Lower lobe of right lung (tissue), 2 donors: ENCODE measurements at regions not wholly inside any gene's neighbourhood (a gene's known extent, or its start where the extent isn't known, plus 50 kb on each side); places are given as distances from the start of the nearest gene placed in this dataset.

ENCODE experiments used
- ATAC-seq, 2 donors: fragments of 200-7000 bp; cut with Tn5 transposase; one replicate each; pipeline ENCODE4 v1.9.1; 2020 to 2022; ENCODE audit warnings: mild to moderate bottlenecking in 2 of 2, moderate library complexity in 2 of 2
- DNase-seq: peaks from one replicate; pipeline ENCODE4 v3.0.0-alpha.2; 2020
- H3K27ac ChIP-seq: fragments of 200-600 bp; one replicate; pipeline ENCODE4 v1.8.0; 2022
- H3K27me3 ChIP-seq: fragments of 200-600 bp; one replicate; pipeline ENCODE4 v1.8.0; 2022; ENCODE audit warnings: low read depth
- H3K36me3 ChIP-seq: fragments of 200-600 bp; one replicate; pipeline ENCODE4 v1.8.0; 2022; ENCODE audit warnings: mild to moderate bottlenecking
- H3K4me1 ChIP-seq: fragments of 200-600 bp; one replicate; pipeline ENCODE4 v1.8.0; 2022
- H3K4me3 ChIP-seq: fragments of 200-600 bp; one replicate; pipeline ENCODE4 v1.8.0; 2022; ENCODE audit warnings: mild to moderate bottlenecking
- H3K9me3 ChIP-seq: fragments of 200-600 bp; one replicate; pipeline ENCODE4 v1.8.0; 2022
- CTCF ChIP-seq: fragments of 200-600 bp; IDR thresholded peaks from one replicate; pipeline ENCODE4 v1.8.0; 2022; ENCODE audit warnings: antibody characterized with exemption, mild to moderate bottlenecking
- intact Hi-C: fragments of 100-400 bp; cut with DNase I; formaldehyde crosslinking; loops from one replicate; pipeline ENCODE4 v1.11.0; 2022
- donor health status: DM: no; HTN: yes; CAD: no; lungs with severe emphysema.

- H3K27ac ChIP-seq, result no peak overlapping the region
- intact Hi-C loops, result no loop called here
- DNase-seq, result no peak
- no peak for ATAC-seq
- no peaks in the 10 kb centered on the region for H3K9me3 ChIP-seq
- H3K36me3 ChIP-seq, result no peaks in the 10 kb centered on the region
- no peak overlapping the region for H3K4me3 ChIP-seq
- no peaks in the 10 kb centered on the region for H3K27me3 ChIP-seq
- TF ChIP-seq CTCF, result no peak
- no peaks in the 10 kb centered on the region for H3K4me1 ChIP-seq
Observed at GRCh38 chr4:182066037-182066436, 177.2 kb upstream of the TENM3 start.

- DNase-seq (no peak), ATAC-seq (no peak)
- Histone ChIP-seq H3K36me3 (no peaks in the 10 kb centered on the region), H3K4me1 (no peaks in the 10 kb centered on the region), H3K9me3 (no peaks in the 10 kb centered on the region), H3K27ac (no peak overlapping the region), H3K27me3 (no peaks in the 10 kb centered on the region), H3K4me3 (no peak overlapping the region)
- TF ChIP-seq CTCF, result no peak
- intact Hi-C loops, result no loop called here
Observed at GRCh38 chr4:182067828-182068227, 175.4 kb upstream of the TENM3 start.

- no peaks in the 10 kb centered on the region for H3K27me3 ChIP-seq
- TF ChIP-seq CTCF, result no peak
- H3K36me3 ChIP-seq, result no peaks in the 10 kb centered on the region
- no peak for DNase-seq
- H3K4me1 ChIP-seq, result no peaks in the 10 kb centered on the region
- H3K9me3 ChIP-seq, result no peaks in the 10 kb centered on the region
- intact Hi-C loops, result no loop called here
- no peak overlapping the region for H3K27ac ChIP-seq
- ATAC-seq, result no peak
- no peak overlapping the region for H3K4me3 ChIP-seq
Observed at GRCh38 chr4:182068920-182069319, 174.3 kb upstream of the TENM3 start.

- ATAC-seq (no peak), DNase-seq (no peak)
- no peak overlapping the region for H3K4me3 ChIP-seq
Observed at GRCh38 chr4:182073278-182073677, 169.9 kb upstream of the TENM3 start.

GRCh38 chr4:182074139-182074538 is 169.1 kb upstream of the TENM3 start:
- Histone ChIP-seq H3K27ac (no peak overlapping the region), H3K36me3 (no peaks in the 10 kb centered on the region), H3K27me3 (no peaks in the 10 kb centered on the region), H3K9me3 (no peaks in the 10 kb centered on the region), H3K4me1 (no peaks in the 10 kb centered on the region), H3K4me3 (no peak overlapping the region)
- intact Hi-C loops, result no loop called here
- DNase-seq, result no peak
- no peak for TF ChIP-seq CTCF
- no peak for ATAC-seq

More at GRCh38 chr4:182073278-182073677, 169.9 kb upstream of the TENM3 start:
- Histone ChIP-seq H3K36me3 (no peaks in the 10 kb centered on the region), H3K4me1 (no peaks in the 10 kb centered on the region), H3K27me3 (no peaks in the 10 kb centered on the region), H3K9me3 (no peaks in the 10 kb centered on the region), H3K27ac (no peak overlapping the region)
- TF ChIP-seq CTCF, result no peak
- intact Hi-C loops, result no loop called here

- no peak for TF ChIP-seq CTCF
- intact Hi-C loops, result no loop called here
Observed at GRCh38 chr4:182074810-182075209, 168.4 kb upstream of the TENM3 start.

More at GRCh38 chr4:182074810-182075209, 168.4 kb upstream of the TENM3 start:
- Histone ChIP-seq H3K27ac (no peak overlapping the region), H3K27me3 (no peaks in the 10 kb centered on the region), H3K4me3 (no peak overlapping the region), H3K36me3 (no peaks in the 10 kb centered on the region), H3K4me1 (no peaks in the 10 kb centered on the region), H3K9me3 (no peaks in the 10 kb centered on the region)
- DNase-seq (no peak), ATAC-seq (no peak)
